ENCODE measurements at regions not wholly inside any gene's neighbourhood (a gene's known extent, or its start where the extent isn't known, plus 50 kb on each side); places are given as distances from the start of the nearest gene placed in this dataset.

DNA sequence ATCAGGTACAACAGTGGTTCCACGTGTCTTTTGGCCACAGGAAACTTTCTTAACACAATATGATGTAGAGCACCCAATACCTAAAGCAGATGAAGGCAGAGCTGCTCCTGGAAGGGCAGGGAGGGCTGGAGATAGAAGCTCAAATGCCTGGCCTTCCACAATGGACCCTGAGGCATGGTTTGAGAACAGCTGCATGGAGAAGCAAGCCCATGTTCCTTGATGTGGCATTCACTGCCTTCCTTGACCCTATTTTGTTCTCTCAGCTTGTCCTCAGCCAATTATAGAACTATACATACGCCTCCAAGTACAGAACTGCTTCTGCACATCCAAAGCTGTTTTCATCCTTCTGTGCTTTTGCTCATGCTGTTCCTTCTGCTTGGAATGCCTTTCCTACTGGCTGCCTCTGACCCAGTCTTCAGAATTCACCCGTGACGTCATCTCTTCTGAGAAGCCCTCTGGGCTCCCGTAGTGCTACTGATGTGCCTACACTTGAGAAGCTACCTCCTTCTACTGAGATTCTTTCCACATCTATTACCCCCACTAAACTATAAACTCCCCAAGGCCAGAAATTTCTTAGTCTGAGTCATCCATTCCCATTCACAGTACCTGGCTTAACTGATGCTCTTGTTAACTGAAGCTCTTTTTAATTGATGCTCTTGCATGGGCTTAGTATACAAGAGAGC is 69.9 kb downstream of the CHRNA1 start:
- TF ChIP-seq CTCF (IDR thresholded peaks at IDR 0.05) (no peak), EP300 (IDR thresholded peaks at IDR 0.05) (no peak), POLR2A (IDR thresholded peaks at IDR 0.05) (no peak)
